SK-N-SH (cell line): ENCODE measurements at regions not wholly inside any gene's neighbourhood (a gene's known extent, or its start where the extent isn't known, plus 50 kb on each side); places are given as distances from the start of the nearest gene placed in this dataset.

Experiments used
- CTCF ChIP-seq: fragments of 200-600 bp; sonication (generic); IDR thresholded peaks from 2 replicates; pipeline ENCODE4 v1.6.1; 2017; ENCODE audit warnings: antibody characterized with exemption, mild to moderate bottlenecking, moderate library complexity
- FOXM1 ChIP-seq: IDR thresholded peaks from 2 replicates; pipeline ENCODE4 v1.4.0; 2012; ENCODE audit warnings: low read depth, mild to moderate bottlenecking
- MAX ChIP-seq: IDR thresholded peaks from 2 replicates; pipeline ENCODE4 v1.4.0; 2012; ENCODE audit warnings: low read depth
- POLR2AphosphoS5 ChIP-seq: IDR thresholded peaks from 2 replicates; pipeline ENCODE4 v1.6.1; 2012; ENCODE audit warnings: low read depth, low read length

- no peak for TF ChIP-seq FOXM1
- TF ChIP-seq POLR2AphosphoS5 = no peak
- TF ChIP-seq CTCF = no peak
- no peak for TF ChIP-seq MAX
Measured at GRCh38 chrX:15191830-15192229, 78.1 kb downstream of the ASB9 start.
